CD14-positive monocyte (primary cell): ENCODE measurements at regions not wholly inside any gene's neighbourhood (a gene's known extent, or its start where the extent isn't known, plus 50 kb on each side); places are given as distances from the start of the nearest gene placed in this dataset.

Experiments
- DNase-seq, 3 donors: peaks; one replicate each; pipeline ENCODE4 v3.0.0-alpha.2; 2011 to 2022
- H2AFZ ChIP-seq: 2 replicates; pipeline ENCODE4 v1.6.0; 2012; ENCODE audit warnings: mild to moderate bottlenecking, low read depth, low read length, inconsistent platforms; ENCODE audit not compliant: insufficient read depth, poor library complexity, severe bottlenecking
- H3K27ac ChIP-seq, 2 donors: 1 replicate in 1 of 2; 2 replicates in 1 of 2; pipeline ENCODE4 v1.5.1; 2012 to 2013; ENCODE audit warnings: low read length in 2 of 2, control low read depth in 1 of 2, inconsistent platforms in 1 of 2, low read depth in 1 of 2, mild to moderate bottlenecking in 1 of 2
- H3K27me3 ChIP-seq, 2 donors: one replicate each; pipeline versions ENCODE4 v1.6.0 to v1.6.1; 2011 to 2013; ENCODE audit warnings: low read length in 2 of 2; ENCODE audit not compliant: control insufficient read depth in 2 of 2, insufficient read depth in 2 of 2
- H3K36me3 ChIP-seq, 2 donors: replicated peaks in 1 of 2; 1 replicate in 1 of 2; 2 replicates in 1 of 2; pipeline versions ENCODE4 v1.5.1 to v1.6.1; 2012 to 2013; ENCODE audit warnings: low read length in 2 of 2, control low read depth in 1 of 2, inconsistent platforms in 1 of 2, mild to moderate bottlenecking in 1 of 2; ENCODE audit not compliant: insufficient read depth in 2 of 2, control insufficient read depth in 1 of 2
- H3K4me1 ChIP-seq, 2 donors: 1 replicate in 1 of 2; 2 replicates in 1 of 2; pipeline versions ENCODE4 v1.5.1 to v1.6.1; 2012 to 2013; ENCODE audit warnings: low read length in 2 of 2, control low read depth in 1 of 2, inconsistent platforms in 1 of 2, mild to moderate bottlenecking in 1 of 2, moderate library complexity in 1 of 2; ENCODE audit not compliant: insufficient read depth in 2 of 2, control insufficient read depth in 1 of 2
- H3K4me2 ChIP-seq: replicated peaks from 2 replicates; pipeline ENCODE3; 2012; ENCODE audit warnings: low read length, moderate library complexity, mild to moderate bottlenecking; ENCODE audit not compliant: poor library complexity, severe bottlenecking; ENCODE audit errors: extremely low read depth
- H3K4me3 ChIP-seq, 3 experiments: fragments of 200-600 bp in 1 of 3; sonication (generic) in 1 of 3; replicated peaks in 1 of 3; 1 replicate in 2 of 3; 2 replicates in 1 of 3; pipeline ENCODE4 v1.5.1; 2011 to 2013; ENCODE audit warnings: low read length in 3 of 3, mild to moderate bottlenecking in 3 of 3, control low read depth in 2 of 3, low read depth in 2 of 3, inconsistent platforms in 1 of 3, moderate library complexity in 1 of 3
- H3K79me2 ChIP-seq: 2 replicates; pipeline ENCODE4 v1.6.0; 2012; ENCODE audit warnings: mild to moderate bottlenecking, control low read depth, inconsistent platforms, low read length, moderate library complexity; ENCODE audit not compliant: insufficient read depth
- H3K9ac ChIP-seq: 2 replicates; pipeline ENCODE4 v1.6.0; 2017; ENCODE audit warnings: low read length, mild to moderate bottlenecking; ENCODE audit not compliant: insufficient read depth, poor library complexity, severe bottlenecking
- H3K9me3 ChIP-seq, 2 donors: replicated peaks in 1 of 2; 1 replicate in 1 of 2; 2 replicates in 1 of 2; pipeline versions ENCODE4 v1.5.1 to v1.6.1; 2012 to 2013; ENCODE audit warnings: low read length in 2 of 2, control low read depth in 1 of 2; ENCODE audit not compliant: control insufficient read depth in 1 of 2, insufficient read depth in 1 of 2
- H4K20me1 ChIP-seq: 2 replicates; pipeline ENCODE4 v1.6.0; 2012; ENCODE audit warnings: mild to moderate bottlenecking, low read length, control low read depth, moderate library complexity; ENCODE audit not compliant: insufficient read depth
- H3K27ac Mint-ChIP-seq, 7 donors: one replicate each; pipeline ENCODE4 v1.8.0; 2020; ENCODE audit warnings: mild to moderate bottlenecking in 7 of 7, mixed read lengths in 7 of 7, moderate library complexity in 6 of 7, inconsistent platforms in 2 of 7
- H3K27me3 Mint-ChIP-seq, 3 donors: one replicate each; pipeline ENCODE4 v1.8.0; 2021 to 2022; ENCODE audit warnings: low read depth in 3 of 3, mild to moderate bottlenecking in 3 of 3, mixed read lengths in 3 of 3, moderate library complexity in 3 of 3, inconsistent platforms in 1 of 3
- H3K36me3 Mint-ChIP-seq, 2 donors: one replicate each; pipeline ENCODE4 v1.8.0; 2020; ENCODE audit warnings: mixed read lengths in 2 of 2, inconsistent platforms in 1 of 2, mild to moderate bottlenecking in 1 of 2
- H3K4me1 Mint-ChIP-seq: one replicate; pipeline ENCODE4 v1.8.0; 2020; ENCODE audit warnings: mild to moderate bottlenecking, mixed read lengths
- H3K4me3 Mint-ChIP-seq, 2 donors: one replicate each; pipeline ENCODE4 v1.8.0; 2020; ENCODE audit warnings: mild to moderate bottlenecking in 2 of 2, mixed read lengths in 2 of 2, moderate library complexity in 1 of 2
- H3K9me3 Mint-ChIP-seq, 7 donors: one replicate each; pipeline ENCODE4 v1.8.0; 2020 to 2022; ENCODE audit warnings: mixed read lengths in 7 of 7, mild to moderate bottlenecking in 6 of 7, moderate library complexity in 6 of 7, inconsistent platforms in 2 of 7
- CTCF ChIP-seq: fragments of 200-600 bp; IDR thresholded peaks from one replicate; pipeline ENCODE4 v1.8.0; 2022; ENCODE audit warnings: antibody characterized with exemption, mild to moderate bottlenecking
- WGBS: methylation state at CpG from one replicate; pipeline ENCODE4 v1.1.5; 2013; ENCODE audit warnings: missing lambda C conversion rate; ENCODE audit not compliant: insufficient coverage; 5-methylcytosine and 5-hydroxymethylcytosine counted together
- intact Hi-C, 2 donors: fragments of 100-400 bp; cut with micrococcal nuclease; formaldehyde crosslinking; loops; one replicate each; pipeline versions ENCODE4 v1.15.0 to v1.15.1; 2023

- no peak overlapping the region for H2AFZ ChIP-seq
These were observed 96.1 kb upstream of the CD82 start for GRCh38 chr11:44469412-44469811.

GRCh38 chr11:44470854-44471253 is 94.6 kb upstream of the CD82 start:
- Histone ChIP-seq H3K27me3 (peaks cover 0 to 3% of the 10 kb centered on the region in 2 donors), H3K4me1 (no peaks in the 10 kb centered on the region), H3K27ac (no peak overlapping the region), H4K20me1 (no peaks in the 10 kb centered on the region), H3K36me3 (no peaks in the 10 kb centered on the region), H3K4me2 (no peak overlapping the region), H3K9me3 (peaks cover 0 to 13% of the 10 kb centered on the region in 2 donors), H3K4me3 (no peak overlapping the region), H3K9ac (no peak overlapping the region), H3K79me2 (no peaks in the 10 kb centered on the region), H2AFZ (no peak overlapping the region)
- Mint-ChIP-seq H3K9me3 (peaks cover 2 to 10% (median 5%) of the 10 kb centered on the region in 7 donors), H3K27me3 (peaks cover 10 to 22% (median 18%) of the 10 kb centered on the region in 3 donors), H3K4me1 (no peaks in the 10 kb centered on the region), H3K27ac (no peak overlapping the region), H3K36me3 (no peaks in the 10 kb centered on the region), H3K4me3 (no peak overlapping the region)
- 82% methylated on average over 7 of the region's 7 CpGs for WGBS
- intact Hi-C loops, result no loop called here
- DNase-seq, result no peak
- TF ChIP-seq CTCF, result no peak

More at GRCh38 chr11:44469412-44469811, 96.1 kb upstream of the CD82 start:
- H3K27me3 Mint-ChIP-seq, result peaks cover 6 to 12% (median 8%) of the 10 kb centered on the region in 3 donors
- DNase-seq, result no peak
- H3K27ac Mint-ChIP-seq, result no peak overlapping the region
- H3K4me3 Mint-ChIP-seq, result no peak overlapping the region
- no peaks in the 10 kb centered on the region for H3K4me1 Mint-ChIP-seq
- no peaks in the 10 kb centered on the region for H3K36me3 Mint-ChIP-seq
- intact Hi-C loops, result no loop called here
- 80% methylated on average over 3 of the region's 6 CpGs for WGBS
- Histone ChIP-seq H3K4me1 (no peaks in the 10 kb centered on the region), H3K4me3 (no peak overlapping the region), H3K36me3 (no peaks in the 10 kb centered on the region), H3K4me2 (no peak overlapping the region), H3K9me3 (peaks cover 0 to 22% of the 10 kb centered on the region in 2 donors), H3K79me2 (no peaks in the 10 kb centered on the region), H3K9ac (no peak overlapping the region), H4K20me1 (no peaks in the 10 kb centered on the region), H3K27me3 (no peaks in the 10 kb centered on the region), H3K27ac (no peak overlapping the region)
- no peak for TF ChIP-seq CTCF
- H3K9me3 Mint-ChIP-seq, result peaks cover 5 to 20% (median 10%) of the 10 kb centered on the region in 7 donors
